OCI-LY3 (cell line): ENCODE measurements at regions not wholly inside any gene's neighbourhood (a gene's known extent, or its start where the extent isn't known, plus 50 kb on each side); places are given as distances from the start of the nearest gene placed in this dataset.

Source experiments
- H2AFZ ChIP-seq: fragments of 200-600, 300-600 bp; shearing (Covaris generic); 2 replicates; pipeline ENCODE4 v1.6.0; 2014; ENCODE audit warnings: antibody characterized with exemption, low read depth, low read length
- H3K27ac ChIP-seq: fragments of 200-600, 300-600 bp; sonication (generic); 2 replicates; pipeline ENCODE4 v1.5.1; 2014; ENCODE audit warnings: mild to moderate bottlenecking, low read length, moderate library complexity, mixed read lengths
- H3K27me3 ChIP-seq: fragments of 200-600, 300-600 bp; sonication (generic); 2 replicates; pipeline ENCODE4 v1.6.1; 2014; ENCODE audit warnings: low read depth, low read length, mixed read lengths
- H3K36me3 ChIP-seq: fragments of 200-600, 300-600 bp; sonication (generic); replicated peaks from 2 replicates; pipeline ENCODE3; 2014; ENCODE audit warnings: low read depth, low read length, mixed read lengths
- H3K4me1 ChIP-seq: fragments of 300-600, 200-600 bp; sonication (generic); 2 replicates; pipeline ENCODE4 v1.6.1; 2014; ENCODE audit warnings: low read length, mixed read lengths
- H3K4me2 ChIP-seq: fragments of 200-600, 300-600 bp; sonication (generic); 2 replicates; pipeline ENCODE4 v1.6.1; 2014; ENCODE audit warnings: low read length, mixed read lengths
- H3K4me3 ChIP-seq: fragments of 300-600, 200-600 bp; sonication (generic); 2 replicates; pipeline ENCODE4 v1.5.1; 2014; ENCODE audit warnings: antibody characterized with exemption, mild to moderate bottlenecking, low read length, moderate library complexity
- H3K79me2 ChIP-seq: fragments of 300-600, 200-600 bp; shearing (Covaris generic); 2 replicates; pipeline ENCODE4 v1.6.1; 2014; ENCODE audit warnings: mild to moderate bottlenecking, low read length, mixed read lengths
- H3K9ac ChIP-seq: fragments of 300-600, 200-600 bp; shearing (Covaris generic); 2 replicates; pipeline ENCODE4 v1.6.0; 2014; ENCODE audit warnings: mild to moderate bottlenecking, low read length, moderate library complexity
- H3K9me3 ChIP-seq: fragments of 200-600, 300-600 bp; shearing (Covaris generic); 2 replicates; pipeline ENCODE4 v1.6.1; 2014; ENCODE audit warnings: low read length, mixed read lengths; ENCODE audit not compliant: insufficient read depth
- H4K20me1 ChIP-seq: fragments of 200-600, 300-600 bp; sonication (generic); 2 replicates; pipeline ENCODE4 v1.6.1; 2016; ENCODE audit warnings: low read length, mixed read lengths; ENCODE audit not compliant: insufficient read depth
- CTCF ChIP-seq: fragments of 200-600, 300-600 bp; sonication (generic); IDR thresholded peaks from 2 replicates; pipeline ENCODE4 v1.5.1; 2014; ENCODE audit warnings: antibody characterized with exemption, low read length, low read depth
- EZH2phosphoT487 ChIP-seq: fragments of 200-600 bp; shearing (Covaris generic); IDR thresholded peaks from 2 replicates; pipeline ENCODE4 v1.6.1; 2018; ENCODE audit warnings: antibody characterized with exemption, mixed run types, low read depth

DNA sequence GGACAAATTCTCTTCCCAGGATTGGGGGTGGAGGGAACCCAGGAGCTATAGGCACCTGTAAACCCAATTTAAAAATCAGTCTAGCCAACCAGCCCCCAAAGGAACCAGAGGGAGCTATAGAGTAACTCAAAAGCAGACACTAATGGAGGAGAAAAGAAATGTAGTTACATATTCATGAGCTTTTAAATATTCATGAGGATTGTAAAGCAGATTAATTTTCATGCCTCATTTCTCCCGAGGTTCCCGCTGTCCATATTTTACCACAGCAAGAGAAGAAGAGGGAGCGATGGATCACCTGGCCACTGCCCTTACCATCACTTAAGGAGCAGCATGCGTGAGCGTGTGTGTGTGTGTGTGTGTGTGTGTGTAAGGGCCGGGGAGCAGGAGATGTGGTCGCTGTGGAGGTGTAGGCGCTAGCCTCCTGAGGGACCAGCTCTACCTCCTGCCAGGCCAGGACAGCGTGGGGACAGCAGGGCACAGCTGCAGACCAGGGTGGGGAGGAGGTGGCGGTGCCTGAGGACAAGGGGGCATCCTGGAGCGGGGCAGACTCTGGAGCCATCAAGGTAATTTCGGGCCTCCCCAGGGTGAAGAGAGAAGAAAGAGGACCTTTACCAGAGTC lies 100.7 kb upstream of the THY1 start:
- Histone ChIP-seq H3K27me3 (no peaks in the 10 kb centered on the region), H2AFZ (no peak overlapping the region), H3K27ac (peak overlapping the region; percentile 94), H3K9me3 (no peaks in the 10 kb centered on the region), H3K9ac (peak overlapping the region; percentile 81), H4K20me1 (no peaks in the 10 kb centered on the region), H3K4me2 (peak overlapping the region; percentile 90), H3K4me3 (peak overlapping the region; percentile 78), H3K36me3 (no peaks in the 10 kb centered on the region), H3K4me1 (peaks cover 55% of the 10 kb centered on the region), H3K79me2 (peaks cover 16% of the 10 kb centered on the region)
- no peak for TF ChIP-seq EZH2phosphoT487
- peak; percentile 47 for TF ChIP-seq CTCF

GRCh38 chr11:119522609-119523008 lies 99.6 kb upstream of the THY1 start:
- Histone ChIP-seq H3K9me3 (no peaks in the 10 kb centered on the region), H3K79me2 (peaks cover 16% of the 10 kb centered on the region), H3K27me3 (no peaks in the 10 kb centered on the region), H3K27ac (no peak overlapping the region), H3K4me2 (no peak overlapping the region), H4K20me1 (no peaks in the 10 kb centered on the region), H3K9ac (no peak overlapping the region), H3K4me1 (peaks cover 50% of the 10 kb centered on the region), H3K4me3 (no peak overlapping the region), H2AFZ (no peak overlapping the region), H3K36me3 (no peaks in the 10 kb centered on the region)
- TF ChIP-seq CTCF (no peak), EZH2phosphoT487 (no peak)

- Histone ChIP-seq H3K9me3 (no peaks in the 10 kb centered on the region), H3K4me3 (no peak overlapping the region), H3K27ac (no peak overlapping the region), H3K9ac (no peak overlapping the region), H4K20me1 (no peaks in the 10 kb centered on the region), H3K27me3 (no peaks in the 10 kb centered on the region), H3K4me1 (peaks cover 42% of the 10 kb centered on the region), H3K4me2 (no peak overlapping the region), H2AFZ (no peak overlapping the region), H3K36me3 (no peaks in the 10 kb centered on the region), H3K79me2 (peaks cover 16% of the 10 kb centered on the region)
- TF ChIP-seq CTCF (no peak), EZH2phosphoT487 (no peak)
Observed at GRCh38 chr11:119521551-119521950, 98.6 kb upstream of the THY1 start.

GRCh38 chr11:119520966-119521365 lies 98.0 kb upstream of the THY1 start:
- H3K27ac ChIP-seq: no peak overlapping the region
- H3K9me3 ChIP-seq: no peaks in the 10 kb centered on the region
- H3K4me2 ChIP-seq: no peak overlapping the region

More at GRCh38 chr11:119520966-119521365, 98.0 kb upstream of the THY1 start:
- Histone ChIP-seq H3K79me2 (peaks cover 14% of the 10 kb centered on the region), H2AFZ (no peak overlapping the region), H4K20me1 (no peaks in the 10 kb centered on the region), H3K9ac (no peak overlapping the region), H3K27me3 (no peaks in the 10 kb centered on the region), H3K4me1 (peaks cover 36% of the 10 kb centered on the region), H3K36me3 (no peaks in the 10 kb centered on the region), H3K4me3 (no peak overlapping the region)
- TF ChIP-seq CTCF: no peak
